Type B pancreatic cell (in vitro differentiated cells): ENCODE measurements at regions not wholly inside any gene's neighbourhood (a gene's known extent, or its start where the extent isn't known, plus 50 kb on each side); places are given as distances from the start of the nearest gene placed in this dataset.

Experiments
- DNase-seq: peaks from one replicate; pipeline ENCODE4 v3.0.0; 2021; ENCODE audit warnings: mixed read lengths; ENCODE audit not compliant: unreplicated experiment; ENCODE audit errors: extremely low spot score
- H3K27ac Mint-ChIP-seq: 2 replicates; pipeline ENCODE4 v1.8.0; 2021; ENCODE audit warnings: mild to moderate bottlenecking, mixed read lengths
- H3K27me3 Mint-ChIP-seq: 2 replicates; pipeline ENCODE4 v1.8.0; 2021; ENCODE audit warnings: mixed read lengths
- H3K36me3 Mint-ChIP-seq: 2 replicates; pipeline ENCODE4 v1.8.0; 2021; ENCODE audit warnings: mixed read lengths
- H3K4me1 Mint-ChIP-seq: one replicate; pipeline ENCODE4 v1.8.0; 2021; ENCODE audit warnings: mixed read lengths; ENCODE audit not compliant: unreplicated experiment
- H3K4me3 Mint-ChIP-seq: 2 replicates; pipeline ENCODE4 v1.8.0; 2021; ENCODE audit warnings: mild to moderate bottlenecking, mixed read lengths
- H3K9me3 Mint-ChIP-seq: 2 replicates; pipeline ENCODE4 v1.8.0; 2021; ENCODE audit warnings: mixed read lengths
- CTCF ChIP-seq: fragments of 200-600 bp; sonication (generic); conservative IDR thresholded peaks from 2 replicates; pipeline ENCODE4 v1.5.0; 2021; ENCODE audit warnings: antibody characterized with exemption, mild to moderate bottlenecking

GRCh38 chr18:56108478-56109367, 520.7 kb upstream of the TCF4 start:
- Mint-ChIP-seq H3K27me3 (no peaks in the 10 kb centered on the region), H3K4me3 (no peak overlapping the region), H3K36me3 (peaks cover 4% of the 10 kb centered on the region), H3K27ac (no peak overlapping the region), H3K9me3 (peaks cover 17% of the 10 kb centered on the region), H3K4me1 (peaks cover 22% of the 10 kb centered on the region)
- no peak for TF ChIP-seq CTCF
- no peak for DNase-seq

DNA sequence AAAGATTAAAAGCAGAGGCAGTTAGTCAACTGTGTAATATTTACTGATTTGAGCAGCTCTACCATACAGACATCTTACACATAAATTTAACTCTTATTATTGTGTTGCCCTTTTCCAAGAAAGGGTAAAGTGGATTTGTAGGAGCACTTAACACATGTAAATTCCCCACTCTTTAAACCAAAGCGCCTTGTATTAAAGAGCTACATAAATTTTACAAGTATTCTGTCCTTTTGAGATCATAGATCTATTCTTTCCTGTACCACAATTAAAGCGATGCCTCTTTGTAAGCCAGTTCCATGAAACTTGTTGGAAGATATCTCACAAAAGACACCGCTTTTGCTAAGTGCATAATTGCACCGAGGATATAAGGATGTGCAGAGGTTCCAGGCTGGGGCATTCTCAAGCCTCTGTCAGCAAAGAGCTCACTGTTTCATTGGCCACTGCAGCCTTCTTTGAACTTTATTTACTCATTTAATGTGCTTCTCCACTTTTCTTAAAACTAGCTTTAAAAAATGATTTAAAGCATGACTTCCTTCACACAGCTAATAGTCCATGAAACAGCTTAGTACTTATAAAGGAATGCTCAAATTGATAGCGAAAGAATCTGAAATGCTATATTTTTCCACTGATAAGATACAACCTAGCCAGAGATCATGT, 520.0 kb upstream of the TCF4 start:
- Mint-ChIP-seq H3K27ac (no peak overlapping the region), H3K27me3 (no peaks in the 10 kb centered on the region), H3K36me3 (peaks cover 4% of the 10 kb centered on the region), H3K4me3 (no peak overlapping the region), H3K4me1 (peaks cover 16% of the 10 kb centered on the region), H3K9me3 (peaks cover 24% of the 10 kb centered on the region)
- no peak for TF ChIP-seq CTCF
- no peak for DNase-seq

- Mint-ChIP-seq H3K9me3 (peaks cover 16% of the 10 kb centered on the region), H3K4me3 (no peak overlapping the region), H3K36me3 (peaks cover under 1% of the 10 kb centered on the region), H3K27me3 (peaks cover under 1% of the 10 kb centered on the region), H3K27ac (no peak overlapping the region), H3K4me1 (no peaks in the 10 kb centered on the region)
- no peak for DNase-seq
- no peak for TF ChIP-seq CTCF
These were observed 512.2 kb upstream of the TCF4 start for GRCh38 chr18:56100090-56100722.

DNA sequence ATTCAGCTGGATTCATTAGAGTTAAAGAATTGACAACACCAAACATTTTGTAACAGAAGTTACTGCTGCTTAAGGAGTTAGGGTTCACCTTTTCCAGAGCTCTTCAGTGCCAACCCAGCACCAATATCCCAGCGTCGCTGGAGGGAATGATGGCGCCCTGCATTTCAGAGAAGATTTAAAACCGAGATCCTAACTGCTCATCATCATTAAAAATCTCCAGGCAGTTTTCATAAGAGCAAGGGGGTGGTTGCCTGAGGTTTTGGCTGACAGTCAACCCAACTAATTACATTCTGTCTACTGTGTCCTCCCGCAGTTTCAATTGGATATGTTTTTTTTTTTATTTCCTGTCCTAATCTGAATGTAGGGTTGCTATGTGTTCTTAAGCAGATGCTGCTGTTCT, 509.6 kb upstream of the TCF4 start:
- Mint-ChIP-seq H3K36me3 (peaks cover 3% of the 10 kb centered on the region), H3K4me1 (peaks cover 7% of the 10 kb centered on the region), H3K27me3 (peaks cover 7% of the 10 kb centered on the region), H3K4me3 (no peak overlapping the region), H3K9me3 (peaks cover 5% of the 10 kb centered on the region), H3K27ac (no peak overlapping the region)
- TF ChIP-seq CTCF, result no peak
- no peak for DNase-seq

- Mint-ChIP-seq H3K9me3 (peaks cover 5% of the 10 kb centered on the region), H3K36me3 (peaks cover 3% of the 10 kb centered on the region), H3K27ac (no peak overlapping the region), H3K4me3 (no peak overlapping the region), H3K27me3 (peaks cover 7% of the 10 kb centered on the region), H3K4me1 (peaks cover 7% of the 10 kb centered on the region)
- DNase-seq, result no peak
- TF ChIP-seq CTCF, result no peak
These were observed 508.9 kb upstream of the TCF4 start for GRCh38 chr18:56096861-56097260.
